ENCODE measurements at regions not wholly inside any gene's neighbourhood (a gene's known extent, or its start where the extent isn't known, plus 50 kb on each side); places are given as distances from the start of the nearest gene placed in this dataset. TPM values are rescaled to one million over a fixed set of nuclear protein-coding genes. Genes with fewer than 3 reads are reported as not detected.
A peak's percentile ranks its signal among the peaks of the same experiment; 100 is the strongest.
"Not testable (repeated sequence)": the region's sequence is repeated elsewhere in the genome, so short reads cannot be mapped to it uniquely, and the experiment has no call there.

DNA sequence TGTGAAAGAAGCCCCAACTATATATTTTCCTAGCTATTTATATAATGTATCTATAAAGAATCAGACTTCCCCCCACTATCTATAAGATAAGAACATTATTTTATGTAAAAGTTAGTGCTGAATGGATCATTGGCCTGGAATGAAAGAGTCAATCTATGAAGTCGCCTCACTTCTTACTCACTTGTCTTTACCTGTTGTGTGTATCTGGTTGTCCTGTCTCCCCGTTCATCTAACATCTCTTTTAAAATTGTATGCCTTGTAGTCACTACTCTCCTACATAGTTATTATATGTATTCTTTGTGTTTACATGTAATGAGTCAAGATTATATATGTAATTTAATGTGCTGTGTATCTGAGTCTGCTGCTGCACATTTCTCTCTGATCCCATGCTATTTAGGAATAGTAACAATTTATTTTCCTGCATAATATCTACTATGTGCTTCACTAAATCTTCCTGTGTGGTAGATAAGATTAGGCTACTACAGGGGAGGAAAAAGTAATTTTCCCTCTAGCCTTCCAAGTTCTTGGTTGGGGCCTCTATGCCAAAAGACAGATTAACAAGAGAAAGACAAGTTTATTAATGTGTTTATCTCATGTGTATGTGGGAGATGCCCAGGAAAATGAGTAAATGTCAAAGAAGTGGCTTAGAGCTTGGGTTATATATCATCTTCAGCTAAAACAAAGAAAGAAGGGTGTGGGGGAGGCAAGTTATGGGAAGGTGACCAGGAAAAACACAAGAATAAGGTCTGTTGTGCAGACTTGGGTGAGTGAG is 77.6 kb upstream of the FRMPD4 start:
- 4 to 5% methylated on average over 2 of the region's 2 CpGs for WGBS, 2 experiments (ENCODE audit: low coverage in 1 of 2, low lambda C conversion rate in 2 of 2, missing lambda C conversion rate in 2 of 2)
- DNase-seq = no peak

DNA sequence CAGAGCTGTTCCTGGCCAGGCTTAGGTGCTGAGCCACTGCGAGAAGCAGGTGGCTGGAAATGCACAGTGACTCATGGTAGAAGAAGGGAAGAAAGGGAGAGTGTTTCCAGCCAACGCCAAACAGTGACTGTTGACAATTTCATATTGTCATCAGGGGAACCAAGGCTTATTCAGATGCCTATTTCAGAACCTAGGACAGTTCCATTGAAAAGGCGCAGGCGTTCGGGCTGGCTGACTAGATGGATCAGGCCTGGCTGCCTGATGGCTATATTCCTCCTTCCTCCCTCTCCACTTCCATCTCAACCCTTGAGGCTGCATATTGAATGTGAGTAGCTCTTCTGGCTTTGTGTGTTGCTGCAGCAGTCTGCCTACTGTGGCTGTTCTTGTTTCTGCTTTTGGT is 73.0 kb upstream of the FRMPD4 start:
- TF ChIP-seq EZH2 (IDR thresholded peaks at IDR 0.05; ENCODE audit: insufficient read depth, poor library complexity, severe bottlenecking) (no peak), EZH2phosphoT487 (IDR thresholded peaks at IDR 0.05; ENCODE audit: insufficient read depth, low read depth) (no peak)
- no peaks in the 10 kb centered on the region for H3K9me3 ChIP-seq (ENCODE audit: low read depth)
- H3F3A ChIP-seq (ENCODE audit: insufficient read depth) = no peaks in the 10 kb centered on the region
- H3K4me3 ChIP-seq = no peak overlapping the region
- no peaks in the 10 kb centered on the region for H3K9me2 ChIP-seq (ENCODE audit: insufficient read depth)
- no peak overlapping the region for H3K4me2 ChIP-seq (ENCODE audit: unreplicated experiment)
- no peaks in the 10 kb centered on the region for H3K27me3 ChIP-seq (replicated peaks; ENCODE audit: insufficient read depth)
- H3K4me1 ChIP-seq (ENCODE audit: insufficient read depth) = no peaks in the 10 kb centered on the region
- no peak overlapping the region for H3K27ac ChIP-seq
- in situ Hi-C loops (cut with MboI) = no loop called here
- H3K79me2 ChIP-seq (ENCODE audit: insufficient read depth) = no peaks in the 10 kb centered on the region
- no peaks in the 10 kb centered on the region for H4K20me1 ChIP-seq (ENCODE audit: insufficient read depth)
- H3K36me3 ChIP-seq (ENCODE audit: low read depth) = no peaks in the 10 kb centered on the region
- no peak overlapping the region for H3K9ac ChIP-seq
- DNase-seq = peak; percentile 14
- no peak overlapping the region for H2AFZ ChIP-seq
- 9 to 19% methylated on average over 5 of the region's 5 CpGs for WGBS, 2 experiments (ENCODE audit: low coverage in 1 of 2, low lambda C conversion rate in 2 of 2, missing lambda C conversion rate in 2 of 2)

More for the DNA sequence above, 77.6 kb upstream of the FRMPD4 start:
- Histone ChIP-seq H3F3A (ENCODE audit: insufficient read depth) (no peaks in the 10 kb centered on the region), H2AFZ (no peak overlapping the region), H3K4me1 (ENCODE audit: insufficient read depth) (no peaks in the 10 kb centered on the region), H3K27ac (no peak overlapping the region), H3K9me2 (ENCODE audit: insufficient read depth) (no peaks in the 10 kb centered on the region), H3K79me2 (ENCODE audit: insufficient read depth) (no peaks in the 10 kb centered on the region), H4K20me1 (ENCODE audit: insufficient read depth) (no peaks in the 10 kb centered on the region), H3K4me3 (no peak overlapping the region), H3K9ac (no peak overlapping the region), H3K9me3 (ENCODE audit: low read depth) (no peaks in the 10 kb centered on the region), H3K27me3 (replicated peaks; ENCODE audit: insufficient read depth) (no peaks in the 10 kb centered on the region), H3K4me2 (ENCODE audit: unreplicated experiment) (no peak overlapping the region), H3K36me3 (ENCODE audit: low read depth) (no peaks in the 10 kb centered on the region)
- in situ Hi-C loops (cut with MboI) = no loop called here
- TF ChIP-seq EZH2 (IDR thresholded peaks at IDR 0.05; ENCODE audit: insufficient read depth, poor library complexity, severe bottlenecking) (no peak), EZH2phosphoT487 (IDR thresholded peaks at IDR 0.05; ENCODE audit: insufficient read depth, low read depth) (no peak)

DNA sequence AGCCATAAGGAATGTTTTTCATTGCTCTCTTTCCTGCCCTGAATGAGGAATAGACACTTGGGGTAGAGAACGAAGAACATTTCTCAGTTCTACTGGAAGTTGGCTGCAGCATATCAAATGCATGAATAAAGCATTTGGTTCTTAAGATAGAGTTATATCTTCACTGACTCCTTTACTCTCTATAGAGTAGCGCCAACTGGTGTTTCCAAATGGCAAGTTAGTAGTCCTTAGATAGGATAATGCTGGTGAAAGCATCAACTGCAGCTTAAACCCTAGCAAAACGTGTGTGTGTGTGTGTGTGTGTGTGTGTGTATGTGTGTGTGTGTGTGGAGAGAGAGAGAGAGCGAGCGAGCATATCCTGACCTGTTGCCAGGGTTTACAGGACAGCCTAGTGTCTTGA is 62.2 kb upstream of the FRMPD4 start:
- DNase-seq = peak; percentile 0
- H3K27ac ChIP-seq = no peak overlapping the region
- H3K27me3 ChIP-seq (replicated peaks; ENCODE audit: insufficient read depth) = no peaks in the 10 kb centered on the region
- H3K9ac ChIP-seq = no peak overlapping the region
- in situ Hi-C loops (cut with MboI) = no loop called here
- no peaks in the 10 kb centered on the region for H3K79me2 ChIP-seq (ENCODE audit: insufficient read depth)
- no peak overlapping the region for H2AFZ ChIP-seq
- no peaks in the 10 kb centered on the region for H3K36me3 ChIP-seq (ENCODE audit: low read depth)
- no peaks in the 10 kb centered on the region for H3K4me1 ChIP-seq (ENCODE audit: insufficient read depth)
- 7 to 14% methylated on average over 3 of the region's 5 CpGs for WGBS, 2 experiments (ENCODE audit: low coverage in 1 of 2, low lambda C conversion rate in 2 of 2, missing lambda C conversion rate in 2 of 2)
- no peaks in the 10 kb centered on the region for H3K9me3 ChIP-seq (ENCODE audit: low read depth)
- no peak overlapping the region for H3K4me2 ChIP-seq (ENCODE audit: unreplicated experiment)
- no peak overlapping the region for H3K4me3 ChIP-seq
- H4K20me1 ChIP-seq (ENCODE audit: insufficient read depth) = no peaks in the 10 kb centered on the region
- H3F3A ChIP-seq (ENCODE audit: insufficient read depth) = no peaks in the 10 kb centered on the region
- no peak for TF ChIP-seq EZH2 (IDR thresholded peaks at IDR 0.05; ENCODE audit: insufficient read depth, poor library complexity, severe bottlenecking)
- no peak for TF ChIP-seq EZH2phosphoT487 (IDR thresholded peaks at IDR 0.05; ENCODE audit: insufficient read depth, low read depth)
- no peaks in the 10 kb centered on the region for H3K9me2 ChIP-seq (ENCODE audit: insufficient read depth)

DNA sequence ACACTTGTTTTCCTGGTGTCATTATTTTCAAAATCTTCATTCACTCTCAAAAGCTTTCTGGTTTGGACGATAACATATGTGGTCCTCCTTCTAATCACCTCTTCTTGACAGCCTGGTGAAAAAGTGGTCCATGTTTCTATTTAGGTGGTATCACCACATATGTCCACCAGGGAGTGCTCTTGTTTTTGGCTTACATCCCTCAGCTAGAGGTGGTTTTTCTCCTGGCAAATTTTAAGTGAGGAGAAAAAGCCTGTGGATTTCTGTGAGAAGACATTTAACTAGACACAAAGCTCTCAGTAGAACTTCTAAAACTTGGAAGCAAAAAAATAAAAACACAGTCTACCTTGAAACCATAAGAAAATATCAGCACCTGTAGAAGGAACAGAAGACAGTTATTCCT is 58.0 kb upstream of the FRMPD4 start:
- Histone ChIP-seq H3K4me2 (ENCODE audit: unreplicated experiment) (no peak overlapping the region), H3F3A (ENCODE audit: insufficient read depth) (no peaks in the 10 kb centered on the region), H3K36me3 (ENCODE audit: low read depth) (no peaks in the 10 kb centered on the region), H3K9me3 (ENCODE audit: low read depth) (no peaks in the 10 kb centered on the region), H3K79me2 (ENCODE audit: insufficient read depth) (no peaks in the 10 kb centered on the region), H3K27ac (no peak overlapping the region), H3K9ac (no peak overlapping the region), H3K4me3 (no peak overlapping the region), H4K20me1 (ENCODE audit: insufficient read depth) (no peaks in the 10 kb centered on the region), H3K27me3 (replicated peaks; ENCODE audit: insufficient read depth) (no peaks in the 10 kb centered on the region), H3K4me1 (ENCODE audit: insufficient read depth) (no peaks in the 10 kb centered on the region), H2AFZ (no peak overlapping the region), H3K9me2 (ENCODE audit: insufficient read depth) (no peaks in the 10 kb centered on the region)
- in situ Hi-C loops (cut with MboI) = no loop called here
- 0% methylated on average over 1 of the region's 1 CpG for WGBS, 2 experiments (ENCODE audit: low coverage in 1 of 2, low lambda C conversion rate in 2 of 2, missing lambda C conversion rate in 2 of 2)
- TF ChIP-seq EZH2phosphoT487 (IDR thresholded peaks at IDR 0.05; ENCODE audit: insufficient read depth, low read depth) = no peak
- no peak for TF ChIP-seq EZH2 (IDR thresholded peaks at IDR 0.05; ENCODE audit: insufficient read depth, poor library complexity, severe bottlenecking)
- peak; percentile 25 for DNase-seq

- H3K27ac ChIP-seq; H3K27me3 ChIP-seq (replicated peaks; ENCODE audit: insufficient read depth); H3K4me1 ChIP-seq (ENCODE audit: insufficient read depth); H3K9me2 ChIP-seq (ENCODE audit: insufficient read depth); in situ Hi-C loops (cut with MboI); H2AFZ ChIP-seq; DNase-seq; H3K36me3 ChIP-seq (ENCODE audit: low read depth); H3K4me2 ChIP-seq (ENCODE audit: unreplicated experiment); H4K20me1 ChIP-seq (ENCODE audit: insufficient read depth); H3K9ac ChIP-seq; H3K9me3 ChIP-seq (ENCODE audit: low read depth); H3F3A ChIP-seq (ENCODE audit: insufficient read depth); H3K79me2 ChIP-seq (ENCODE audit: insufficient read depth); H3K4me3 ChIP-seq: not testable (repeated sequence)
- 21 to 48% methylated on average over 2 of the region's 2 CpGs for WGBS, 2 experiments (ENCODE audit: low coverage in 1 of 2, low lambda C conversion rate in 2 of 2, missing lambda C conversion rate in 2 of 2)
Observed at GRCh38 chrX:12082959-12083358, 55.3 kb upstream of the FRMPD4 start.

Small RNA genes lying in the stretch of these regions (small RNA-seq; reads per million reads assigned to genes)
- gene RF00019 (ENCODE audit: low read depth, low replicate concordance) = not detected

Data from GM23248 (cell line).